Vagina (tissue), 2 donors: ENCODE measurements at regions not wholly inside any gene's neighbourhood (a gene's known extent, or its start where the extent isn't known, plus 50 kb on each side); places are given as distances from the start of the nearest gene placed in this dataset.

ENCODE experiments used
- DNase-seq, 2 donors: peaks; one replicate each; pipeline ENCODE4 v3.0.0-alpha.2; 2017; ENCODE audit errors: extremely low spot score in 2 of 2
- H3K27ac ChIP-seq: fragments of 200-600 bp; sonication (generic); one replicate; pipeline ENCODE4 v1.5.1; 2019
- H3K27me3 ChIP-seq: fragments of 200-600 bp; sonication (generic); one replicate; pipeline ENCODE4 v1.5.1; 2019
- H3K36me3 ChIP-seq, 2 donors: fragments of 200-600 bp; sonication (generic); one replicate each; pipeline ENCODE4 v1.5.1; 2017 to 2019
- H3K4me1 ChIP-seq: fragments of 200-600 bp; sonication (generic); one replicate; pipeline ENCODE4 v1.5.1; 2019
- H3K4me3 ChIP-seq, 2 donors: fragments of 200-600 bp; sonication (generic); 1 replicate in 1 of 2; 2 replicates in 1 of 2; pipeline ENCODE4 v1.5.1; 2016 to 2019
- H3K9me3 ChIP-seq: fragments of 200-600 bp; sonication (generic); one replicate; pipeline ENCODE4 v1.5.1; 2019
- POLR2A ChIP-seq, 2 donors: fragments of 450-650 bp; IDR thresholded peaks; one replicate each; pipeline ENCODE4 v1.6.1; 2017; ENCODE audit warnings: antibody characterized with exemption in 2 of 2, mild to moderate bottlenecking in 2 of 2, moderate library complexity in 2 of 2
- POLR2AphosphoS5 ChIP-seq, 2 donors: sonication (generic); formaldehyde crosslinking; IDR thresholded peaks; one replicate each; pipeline ENCODE4 v1.9.0; 2017; ENCODE audit warnings: antibody characterized with exemption in 2 of 2, mild to moderate bottlenecking in 2 of 2, low read depth in 1 of 2; ENCODE audit not compliant: insufficient read depth in 1 of 2
- intact Hi-C: fragments of 100-400 bp; cut with DNase I; formaldehyde crosslinking; loops from one replicate; pipeline ENCODE4 v1.15.1; 2023
- TF ChIP-seq, protein P1 (sequence below), 3 experiments: fragments of 450-650 bp in 2 of 3; fragments of 200-600 bp in 1 of 3; sonication (generic) in 1 of 3; IDR thresholded peaks; one replicate each; pipeline ENCODE4 v1.5.1; 2017 to 2019; ENCODE audit warnings: antibody characterized with exemption in 3 of 3, mild to moderate bottlenecking in 2 of 3, moderate library complexity in 2 of 3

DNA sequence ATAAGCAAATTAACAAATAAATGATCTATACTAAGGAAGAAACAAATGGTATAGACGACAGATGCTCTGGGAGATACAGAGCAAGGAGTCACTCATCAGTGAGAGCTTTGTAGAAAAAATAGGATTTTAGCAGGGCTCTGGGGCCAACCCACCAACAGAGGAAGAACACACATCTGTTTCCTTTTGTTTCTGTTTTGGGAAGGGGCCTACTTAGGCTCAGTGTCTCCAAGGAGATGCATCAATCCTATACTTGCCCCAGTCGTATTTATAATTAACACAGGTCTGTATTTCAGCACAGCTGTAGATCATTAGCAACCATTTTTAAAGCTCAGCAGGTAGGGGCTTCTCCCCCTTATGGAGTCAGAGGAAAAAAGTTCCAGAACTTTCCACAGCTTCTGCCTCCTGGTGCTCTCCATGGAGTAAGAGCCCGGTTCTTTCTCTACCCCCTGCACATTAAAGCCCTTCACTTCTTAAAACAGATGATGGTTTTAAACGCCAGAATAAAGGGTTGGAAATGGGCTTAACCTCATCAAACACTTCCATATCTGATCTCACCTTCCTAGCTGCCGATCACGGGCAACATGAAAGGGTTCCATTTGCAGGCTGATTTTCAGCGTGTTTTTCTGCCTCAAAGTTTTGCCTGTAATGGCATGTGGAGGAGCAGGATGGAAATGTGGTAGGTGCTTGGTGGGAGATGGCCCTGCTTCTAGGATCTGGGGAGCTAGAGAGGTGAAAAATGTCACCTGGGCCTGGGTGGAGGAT lies 291.7 kb downstream of the TCF7L2 start:
- Histone ChIP-seq H3K4me1 (no peaks in the 10 kb centered on the region), H3K9me3 (no peaks in the 10 kb centered on the region), H3K4me3 (no peak overlapping the region), H3K27me3 (no peaks in the 10 kb centered on the region), H3K27ac (no peak overlapping the region), H3K36me3 (no peaks in the 10 kb centered on the region)
- intact Hi-C loops: no loop called here
- TF ChIP-seq POLR2AphosphoS5 (IDR thresholded peaks at IDR 0.05; ENCODE audit: insufficient read depth in 1 of 2, low read depth in 1 of 2) (no peak), POLR2A (IDR thresholded peaks at IDR 0.05) (no peak)
- TF ChIP-seq, protein P1, sequence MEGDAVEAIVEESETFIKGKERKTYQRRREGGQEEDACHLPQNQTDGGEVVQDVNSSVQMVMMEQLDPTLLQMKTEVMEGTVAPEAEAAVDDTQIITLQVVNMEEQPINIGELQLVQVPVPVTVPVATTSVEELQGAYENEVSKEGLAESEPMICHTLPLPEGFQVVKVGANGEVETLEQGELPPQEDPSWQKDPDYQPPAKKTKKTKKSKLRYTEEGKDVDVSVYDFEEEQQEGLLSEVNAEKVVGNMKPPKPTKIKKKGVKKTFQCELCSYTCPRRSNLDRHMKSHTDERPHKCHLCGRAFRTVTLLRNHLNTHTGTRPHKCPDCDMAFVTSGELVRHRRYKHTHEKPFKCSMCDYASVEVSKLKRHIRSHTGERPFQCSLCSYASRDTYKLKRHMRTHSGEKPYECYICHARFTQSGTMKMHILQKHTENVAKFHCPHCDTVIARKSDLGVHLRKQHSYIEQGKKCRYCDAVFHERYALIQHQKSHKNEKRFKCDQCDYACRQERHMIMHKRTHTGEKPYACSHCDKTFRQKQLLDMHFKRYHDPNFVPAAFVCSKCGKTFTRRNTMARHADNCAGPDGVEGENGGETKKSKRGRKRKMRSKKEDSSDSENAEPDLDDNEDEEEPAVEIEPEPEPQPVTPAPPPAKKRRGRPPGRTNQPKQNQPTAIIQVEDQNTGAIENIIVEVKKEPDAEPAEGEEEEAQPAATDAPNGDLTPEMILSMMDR (IDR thresholded peaks at IDR 0.05): no peak
- DNase-seq: no peak

DNA sequence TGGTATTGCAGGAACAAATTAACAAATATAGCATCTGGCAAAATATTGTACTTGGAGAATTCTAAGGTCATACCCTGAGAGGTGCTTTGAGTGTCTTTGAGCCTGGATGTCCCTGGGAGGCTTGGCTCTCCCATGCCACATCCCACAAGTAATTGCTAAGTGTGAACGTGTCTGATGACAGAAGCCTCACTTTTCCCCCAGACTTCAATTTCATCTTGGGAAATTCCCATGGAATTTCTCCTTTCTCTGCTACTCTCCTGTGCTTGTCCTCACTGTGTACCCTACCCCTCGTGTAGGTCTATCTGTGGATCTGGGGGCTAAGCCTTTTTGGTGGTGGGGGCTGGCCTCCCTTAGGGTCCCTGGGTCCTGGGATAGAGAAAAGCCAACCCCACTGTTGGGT lies 293.3 kb downstream of the TCF7L2 start:
- intact Hi-C loops: no loop called here
- Histone ChIP-seq H3K4me1 (no peaks in the 10 kb centered on the region), H3K9me3 (no peaks in the 10 kb centered on the region), H3K36me3 (no peaks in the 10 kb centered on the region), H3K4me3 (no peak overlapping the region), H3K27me3 (no peaks in the 10 kb centered on the region), H3K27ac (no peak overlapping the region)
- DNase-seq: no peak
- TF ChIP-seq POLR2A (IDR thresholded peaks at IDR 0.05): no peak

DNA sequence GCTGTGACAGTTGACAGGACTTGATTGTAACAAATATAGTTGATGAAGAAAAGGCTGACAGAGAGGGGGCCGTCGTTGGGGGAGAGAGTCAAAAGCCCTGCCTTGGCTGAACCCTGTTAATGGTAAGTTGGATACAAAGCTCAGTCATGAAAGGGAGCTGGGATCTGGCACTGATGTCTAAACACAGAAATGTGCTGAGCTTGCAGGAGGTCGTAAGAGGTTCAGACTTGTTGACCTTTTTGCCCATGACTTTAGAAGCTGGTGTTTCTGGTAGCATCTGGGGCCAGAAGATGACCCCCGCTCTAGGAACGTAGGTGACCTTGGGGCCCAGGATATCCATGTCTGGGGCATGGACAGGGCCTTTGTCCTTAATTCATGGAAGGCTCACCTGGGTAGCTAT lies 294.7 kb downstream of the TCF7L2 start:
- intact Hi-C loops: no loop called here
- Histone ChIP-seq H3K36me3 (no peaks in the 10 kb centered on the region), H3K4me3 (no peak overlapping the region), H3K27me3 (no peaks in the 10 kb centered on the region), H3K9me3 (no peaks in the 10 kb centered on the region), H3K27ac (no peak overlapping the region), H3K4me1 (no peaks in the 10 kb centered on the region)
- TF ChIP-seq POLR2AphosphoS5 (IDR thresholded peaks at IDR 0.05; ENCODE audit: insufficient read depth in 1 of 2, low read depth in 1 of 2): no peak
- TF ChIP-seq, protein P1 (IDR thresholded peaks at IDR 0.05): no peak
- no peak for TF ChIP-seq POLR2A (IDR thresholded peaks at IDR 0.05)
- no peak for DNase-seq

DNA sequence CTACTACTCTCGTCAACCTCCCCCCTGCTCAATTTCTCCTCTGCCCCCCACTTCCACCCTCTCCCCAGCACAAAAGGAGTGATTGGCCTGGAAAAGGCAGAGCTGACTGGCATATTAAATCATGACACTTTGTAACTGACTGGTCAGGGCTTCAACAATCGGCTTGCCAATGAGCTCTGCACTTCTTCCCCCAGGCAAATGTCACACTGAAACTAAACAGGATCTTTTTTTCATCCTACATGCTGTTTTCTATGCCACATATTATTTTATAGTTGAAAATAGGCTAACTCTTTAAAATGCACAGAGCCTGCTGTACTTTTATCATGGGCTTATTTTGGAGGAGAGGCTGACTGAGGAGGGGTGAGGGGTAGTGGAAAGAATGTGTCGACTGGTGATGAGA lies 295.2 kb downstream of the TCF7L2 start:
- no peaks in the 10 kb centered on the region for H3K4me1 ChIP-seq
- H3K27ac ChIP-seq: no peak overlapping the region
- no peaks in the 10 kb centered on the region for H3K9me3 ChIP-seq
- no peak overlapping the region for H3K4me3 ChIP-seq
- no peak for TF ChIP-seq POLR2AphosphoS5 (IDR thresholded peaks at IDR 0.05; ENCODE audit: insufficient read depth in 1 of 2, low read depth in 1 of 2)
- TF ChIP-seq, protein P1 (IDR thresholded peaks at IDR 0.05): no peak
- TF ChIP-seq POLR2A (IDR thresholded peaks at IDR 0.05): no peak
- no peaks in the 10 kb centered on the region for H3K36me3 ChIP-seq
- intact Hi-C loops: no loop called here
- no peaks in the 10 kb centered on the region for H3K27me3 ChIP-seq
- DNase-seq: no peak

DNA sequence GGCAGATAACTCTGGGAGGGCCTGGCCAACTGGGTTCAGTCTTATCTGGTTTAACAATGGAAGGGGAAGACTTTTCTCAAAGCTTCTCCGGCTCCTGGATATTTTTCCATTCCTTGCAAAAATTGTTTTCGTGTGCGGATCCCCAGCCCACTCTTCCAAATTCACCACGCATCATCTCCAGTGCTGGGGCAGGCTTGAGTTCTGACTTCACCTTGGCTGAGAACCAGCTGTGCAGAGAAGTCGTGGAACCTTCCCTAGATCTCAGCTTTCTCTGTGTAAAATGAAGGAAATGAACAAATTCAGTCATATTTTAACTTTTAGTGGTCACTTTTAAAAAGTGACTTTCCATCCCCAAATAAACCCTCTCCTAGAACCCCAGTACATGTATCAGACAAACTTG lies 297.0 kb downstream of the TCF7L2 start:
- Histone ChIP-seq H3K36me3 (no peaks in the 10 kb centered on the region), H3K27me3 (no peaks in the 10 kb centered on the region), H3K9me3 (no peaks in the 10 kb centered on the region), H3K27ac (no peak overlapping the region), H3K4me1 (no peaks in the 10 kb centered on the region), H3K4me3 (no peak overlapping the region)
- intact Hi-C loops: no loop called here
- no peak for TF ChIP-seq POLR2A (IDR thresholded peaks at IDR 0.05)
- no peak for TF ChIP-seq POLR2AphosphoS5 (IDR thresholded peaks at IDR 0.05; ENCODE audit: insufficient read depth in 1 of 2, low read depth in 1 of 2)
- TF ChIP-seq, protein P1 (IDR thresholded peaks at IDR 0.05): no peak
- DNase-seq: no peak
